CD4-positive, alpha-beta T cell (primary cell): ENCODE measurements at regions not wholly inside any gene's neighbourhood (a gene's known extent, or its start where the extent isn't known, plus 50 kb on each side); places are given as distances from the start of the nearest gene placed in this dataset.

Experiments used
- ATAC-seq: fragments of 200-7000 bp; cut with Tn5 transposase; one replicate; pipeline ENCODE4 v1.10.0; 2022; ENCODE audit warnings: mild to moderate bottlenecking; ENCODE audit not compliant: poor library complexity
- CTCF ChIA-PET: fragments of 350-600 bp; sonication (Branson Sonifier 250); formaldehyde crosslinking; loops from one replicate; lab custom pipeline; 2021; ENCODE audit warnings: antibody characterized with exemption, inconsistent platforms; lab: Charles Lee
- POLR2A ChIA-PET: fragments of 350-600 bp; sonication (Branson Sonifier 250); formaldehyde crosslinking; loops from one replicate; lab custom pipeline; 2021; ENCODE audit warnings: antibody characterized with exemption, inconsistent platforms; lab: Charles Lee
- DNase-seq, 14 experiments: peaks; one replicate each; pipeline ENCODE4 v3.0.0-alpha.2; 2013 to 2020; ENCODE audit warnings: mixed read lengths in 2 of 14
- H3K27ac ChIP-seq, 2 donors: one replicate each; pipeline versions ENCODE4 v1.5.1 to v1.7.0; 2013; ENCODE audit warnings: low read length in 2 of 2, low read depth in 1 of 2, mild to moderate bottlenecking in 1 of 2
- H3K27me3 ChIP-seq, 2 experiments: 1 replicate in 1 of 2; 2 replicates in 1 of 2; pipeline versions ENCODE4 v1.6.1 to v1.7.0; 2013; ENCODE audit warnings: low read length in 2 of 2, control low read depth in 1 of 2, mild to moderate bottlenecking in 1 of 2, moderate library complexity in 1 of 2; ENCODE audit not compliant: insufficient read depth in 2 of 2, control insufficient read depth in 1 of 2
- H3K36me3 ChIP-seq: one replicate; pipeline ENCODE4 v1.6.1; 2013; ENCODE audit warnings: low read length, control low read depth; ENCODE audit not compliant: insufficient read depth
- H3K4me1 ChIP-seq: one replicate; pipeline ENCODE4 v1.6.1; 2013; ENCODE audit warnings: low read length, control low read depth; ENCODE audit not compliant: insufficient read depth
- H3K4me3 ChIP-seq: one replicate; pipeline ENCODE4 v1.5.1; 2013; ENCODE audit warnings: mild to moderate bottlenecking, low read length, moderate library complexity
- H3K9me3 ChIP-seq, 2 experiments: 1 replicate in 1 of 2; 2 replicates in 1 of 2; pipeline versions ENCODE4 v1.6.1 to v1.7.0; 2013; ENCODE audit warnings: low read length in 2 of 2, mild to moderate bottlenecking in 2 of 2, control low read depth in 1 of 2, moderate library complexity in 1 of 2; ENCODE audit not compliant: control insufficient read depth in 1 of 2, insufficient read depth in 1 of 2
- H3K27ac Mint-ChIP-seq: one replicate; pipeline ENCODE4 v1.8.0; 2020; ENCODE audit warnings: mixed read lengths
- H3K27me3 Mint-ChIP-seq: one replicate; pipeline ENCODE4 v1.8.0; 2021; ENCODE audit warnings: mixed read lengths
- H3K36me3 Mint-ChIP-seq: one replicate; pipeline ENCODE4 v1.8.0; 2021; ENCODE audit warnings: low read depth, mixed read lengths
- H3K4me1 Mint-ChIP-seq: one replicate; pipeline ENCODE4 v1.8.0; 2021; ENCODE audit warnings: low read depth, mixed read lengths
- H3K4me3 Mint-ChIP-seq: one replicate; pipeline ENCODE4 v1.8.0; 2020; ENCODE audit warnings: mild to moderate bottlenecking, mixed read lengths
- H3K9me3 Mint-ChIP-seq: one replicate; pipeline ENCODE4 v1.8.0; 2020; ENCODE audit warnings: mixed read lengths
- intact Hi-C, 2 experiments: fragments of 100-400 bp; cut with DNase I in 1 of 2; cut with micrococcal nuclease in 1 of 2; formaldehyde crosslinking; loops; one replicate each; pipeline versions ENCODE4 v1.15.1 to v1.9.0; 2023 to 2025; cut with DNase I, micrococcal nuclease
- TF ChIP-seq, protein P1 (sequence below): fragments of 200-600 bp; IDR thresholded peaks from one replicate; pipeline ENCODE4 v1.8.0; 2022; ENCODE audit warnings: antibody characterized with exemption, mild to moderate bottlenecking

DNA sequence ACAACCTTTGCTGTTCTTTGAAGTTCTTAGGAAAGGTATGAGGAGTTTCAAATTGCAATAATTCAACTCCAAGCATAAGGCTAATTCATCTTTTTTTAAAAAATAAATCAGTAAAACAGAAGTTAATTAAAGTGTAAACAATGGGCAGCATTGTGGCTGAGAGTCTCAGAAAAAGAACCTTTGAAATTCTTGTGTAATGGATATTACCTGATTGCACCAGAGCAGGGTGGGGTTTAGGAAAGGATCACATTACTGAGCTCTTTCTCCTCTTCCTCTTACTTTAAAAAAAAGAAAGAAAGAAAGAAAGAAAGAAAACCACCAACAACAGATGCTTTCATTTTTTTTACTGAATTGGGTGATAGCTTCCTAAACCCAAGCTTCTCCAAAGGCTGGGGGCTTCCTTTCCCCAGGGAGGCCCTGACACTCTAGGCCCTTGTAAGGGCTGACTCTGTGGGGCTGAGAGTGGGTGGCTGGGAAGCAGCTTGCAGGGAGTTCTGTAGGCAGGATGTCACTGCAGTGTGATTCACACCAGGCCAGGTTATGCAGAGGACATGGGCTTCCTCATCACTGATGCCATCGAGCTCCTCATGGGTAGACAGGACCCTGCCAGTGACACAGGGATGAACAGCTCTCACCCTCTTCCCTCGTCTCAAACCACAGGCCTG lies 564.5 kb downstream of the FGF9 start:
- intact Hi-C loops: no loop called here
- DNase-seq: peak in 3 of 14 experiments; percentile 5 to 26 (median 7)

DNA sequence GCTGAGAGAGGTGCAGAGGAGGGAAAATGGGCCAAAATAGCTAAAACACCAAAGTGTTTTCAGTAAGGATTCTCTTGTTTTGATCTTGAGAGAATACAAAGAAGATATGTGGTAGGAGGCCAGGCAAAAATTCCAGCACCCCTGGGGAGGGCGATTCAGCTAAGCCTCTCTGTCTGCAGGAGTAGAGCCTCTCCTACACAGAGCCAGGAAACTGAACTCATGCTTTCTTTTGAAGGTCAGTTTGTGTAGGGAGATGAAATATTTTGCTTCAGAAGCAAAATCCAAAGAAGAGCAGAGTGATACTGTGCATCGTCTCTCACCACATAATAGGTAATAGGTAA lies 565.0 kb downstream of the FGF9 start:
- DNase-seq (no peak), ATAC-seq (no peak)
- H3K4me3 ChIP-seq: no peak overlapping the region
- CTCF ChIA-PET: no interaction called here
- no peaks in the 10 kb centered on the region for H3K9me3 ChIP-seq
- Mint-ChIP-seq H3K9me3 (peaks cover 2% of the 10 kb centered on the region), H3K27me3 (no peaks in the 10 kb centered on the region), H3K4me3 (no peak overlapping the region), H3K36me3 (no peaks in the 10 kb centered on the region), H3K4me1 (peaks cover 18% of the 10 kb centered on the region), H3K27ac (no peak overlapping the region)
- peaks cover 7% of the 10 kb centered on the region for H3K4me1 ChIP-seq
- intact Hi-C loops: no loop called here
- no peaks in the 10 kb centered on the region for H3K27me3 ChIP-seq
- no peaks in the 10 kb centered on the region for H3K36me3 ChIP-seq
- no peak overlapping the region for H3K27ac ChIP-seq
- POLR2A ChIA-PET: no interaction called here
- TF ChIP-seq, protein P1, sequence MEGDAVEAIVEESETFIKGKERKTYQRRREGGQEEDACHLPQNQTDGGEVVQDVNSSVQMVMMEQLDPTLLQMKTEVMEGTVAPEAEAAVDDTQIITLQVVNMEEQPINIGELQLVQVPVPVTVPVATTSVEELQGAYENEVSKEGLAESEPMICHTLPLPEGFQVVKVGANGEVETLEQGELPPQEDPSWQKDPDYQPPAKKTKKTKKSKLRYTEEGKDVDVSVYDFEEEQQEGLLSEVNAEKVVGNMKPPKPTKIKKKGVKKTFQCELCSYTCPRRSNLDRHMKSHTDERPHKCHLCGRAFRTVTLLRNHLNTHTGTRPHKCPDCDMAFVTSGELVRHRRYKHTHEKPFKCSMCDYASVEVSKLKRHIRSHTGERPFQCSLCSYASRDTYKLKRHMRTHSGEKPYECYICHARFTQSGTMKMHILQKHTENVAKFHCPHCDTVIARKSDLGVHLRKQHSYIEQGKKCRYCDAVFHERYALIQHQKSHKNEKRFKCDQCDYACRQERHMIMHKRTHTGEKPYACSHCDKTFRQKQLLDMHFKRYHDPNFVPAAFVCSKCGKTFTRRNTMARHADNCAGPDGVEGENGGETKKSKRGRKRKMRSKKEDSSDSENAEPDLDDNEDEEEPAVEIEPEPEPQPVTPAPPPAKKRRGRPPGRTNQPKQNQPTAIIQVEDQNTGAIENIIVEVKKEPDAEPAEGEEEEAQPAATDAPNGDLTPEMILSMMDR: no peak

More for the DNA sequence above, 564.5 kb downstream of the FGF9 start:
- no peak overlapping the region for H3K27ac ChIP-seq
- H3K27me3 Mint-ChIP-seq: no peaks in the 10 kb centered on the region
- H3K4me1 ChIP-seq: peaks cover 7% of the 10 kb centered on the region
- peaks cover 2% of the 10 kb centered on the region for H3K9me3 Mint-ChIP-seq
- ChIA-PET POLR2A (no interaction called here), CTCF (no interaction called here)
- ATAC-seq: no peak
- no peaks in the 10 kb centered on the region for H3K9me3 ChIP-seq
- TF ChIP-seq, protein P1: no peak
- H3K4me3 ChIP-seq: no peak overlapping the region
- H3K4me3 Mint-ChIP-seq: no peak overlapping the region
- no peak overlapping the region for H3K27ac Mint-ChIP-seq
- H3K36me3 ChIP-seq: no peaks in the 10 kb centered on the region
- H3K27me3 ChIP-seq: no peaks in the 10 kb centered on the region
- no peaks in the 10 kb centered on the region for H3K36me3 Mint-ChIP-seq
- peaks cover 18% of the 10 kb centered on the region for H3K4me1 Mint-ChIP-seq

DNA sequence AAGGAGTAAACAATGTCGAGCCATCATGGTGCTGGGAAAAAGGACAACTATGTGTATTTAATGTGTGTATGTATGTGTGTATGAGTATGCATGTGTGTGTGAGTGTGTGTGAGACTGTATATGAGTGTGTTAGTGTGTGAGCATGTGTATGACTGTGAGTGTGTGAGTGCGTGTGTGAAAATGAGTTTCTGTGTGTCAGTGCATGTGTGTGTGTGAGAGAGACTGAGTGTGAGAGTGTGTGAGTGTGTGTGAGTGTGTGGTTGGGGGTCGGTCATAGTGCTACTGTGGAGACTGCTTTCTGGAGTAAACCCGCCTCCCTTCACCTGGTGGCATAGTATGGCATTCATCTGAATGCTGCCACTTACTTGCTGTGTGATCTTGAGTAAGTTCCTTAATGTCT lies 567.4 kb downstream of the FGF9 start:
- H3K4me3 ChIP-seq: no peak overlapping the region
- CTCF ChIA-PET: no interaction called here

More for the DNA sequence above, 567.4 kb downstream of the FGF9 start:
- Histone ChIP-seq H3K4me1 (peaks cover 7% of the 10 kb centered on the region), H3K27ac (no peak overlapping the region), H3K36me3 (no peaks in the 10 kb centered on the region), H3K9me3 (no peaks in the 10 kb centered on the region), H3K27me3 (no peaks in the 10 kb centered on the region)
- peaks cover 11% of the 10 kb centered on the region for H3K4me1 Mint-ChIP-seq
- no peak overlapping the region for H3K27ac Mint-ChIP-seq
- H3K27me3 Mint-ChIP-seq: no peaks in the 10 kb centered on the region
- TF ChIP-seq, protein P1: no peak
- DNase-seq (no peak), ATAC-seq (no peak)
- POLR2A ChIA-PET: no interaction called here
- no peaks in the 10 kb centered on the region for H3K36me3 Mint-ChIP-seq
- no peak overlapping the region for H3K4me3 Mint-ChIP-seq
- intact Hi-C loops: no loop called here
- H3K9me3 Mint-ChIP-seq: peaks cover 3% of the 10 kb centered on the region
